Natural killer cell (primary cell): ENCODE measurements at regions not wholly inside any gene's neighbourhood (a gene's known extent, or its start where the extent isn't known, plus 50 kb on each side); places are given as distances from the start of the nearest gene placed in this dataset.

Experiments
- ATAC-seq, 3 donors: fragments of 150-1000 bp in 2 of 3; fragments of 200-7000 bp in 1 of 3; cut with Tn5 transposase; 1 replicate in 1 of 3; 2 replicates in 2 of 3; pipeline ENCODE4 v1.10.0; 2021; ENCODE audit warnings: mild to moderate bottlenecking in 2 of 3, moderate library complexity in 2 of 3
- DNase-seq, 2 donors: peaks; one replicate each; pipeline versions ENCODE4 v3.0.0 to v3.0.0-alpha.2; 2013 to 2021; ENCODE audit warnings: mixed read lengths in 1 of 2
- H3K27ac ChIP-seq: one replicate; pipeline ENCODE4 v1.5.1; 2013; ENCODE audit warnings: mild to moderate bottlenecking, low read length
- H3K27me3 ChIP-seq: one replicate; pipeline ENCODE4 v1.6.1; 2013; ENCODE audit warnings: low read length; ENCODE audit not compliant: control insufficient read depth, insufficient read depth
- H3K36me3 ChIP-seq: one replicate; pipeline ENCODE4 v1.6.1; 2013; ENCODE audit warnings: low read length; ENCODE audit not compliant: control insufficient read depth, insufficient read depth
- H3K4me1 ChIP-seq: one replicate; pipeline ENCODE4 v1.6.1; 2013; ENCODE audit warnings: low read length; ENCODE audit not compliant: control insufficient read depth, insufficient read depth
- H3K4me3 ChIP-seq: one replicate; pipeline ENCODE4 v1.5.1; 2013; ENCODE audit warnings: low read length
- H3K9me3 ChIP-seq: one replicate; pipeline ENCODE4 v1.6.1; 2013; ENCODE audit warnings: low read length; ENCODE audit not compliant: control insufficient read depth, insufficient read depth
- H3K27ac Mint-ChIP-seq, 2 donors: one replicate each; pipeline ENCODE4 v1.8.0; 2022; ENCODE audit warnings: mild to moderate bottlenecking in 2 of 2, mixed read lengths in 2 of 2, moderate library complexity in 1 of 2
- H3K27me3 Mint-ChIP-seq, 2 donors: one replicate each; pipeline ENCODE4 v1.8.0; 2022; ENCODE audit warnings: low read depth in 2 of 2, mixed read lengths in 2 of 2
- H3K36me3 Mint-ChIP-seq: one replicate; pipeline ENCODE4 v1.8.0; 2022; ENCODE audit warnings: mixed read lengths
- H3K4me1 Mint-ChIP-seq, 2 donors: one replicate each; pipeline ENCODE4 v1.8.0; 2022; ENCODE audit warnings: mixed read lengths in 2 of 2
- H3K4me3 Mint-ChIP-seq: one replicate; pipeline ENCODE4 v1.8.0; 2022; ENCODE audit warnings: mild to moderate bottlenecking, moderate library complexity, mixed read lengths
- H3K9me3 Mint-ChIP-seq, 2 donors: one replicate each; pipeline ENCODE4 v1.8.0; 2022; ENCODE audit warnings: mixed read lengths in 2 of 2
- WGBS: methylation state at CpG from one replicate; pipeline ENCODE4 v1.1.7; 2013; ENCODE audit warnings: missing lambda C conversion rate; ENCODE audit not compliant: insufficient coverage; 5-methylcytosine and 5-hydroxymethylcytosine counted together
- intact Hi-C: fragments of 100-400 bp; cut with micrococcal nuclease; formaldehyde crosslinking; loops from one replicate; pipeline ENCODE4 v1.14.2; 2022
- TF ChIP-seq, protein P1 (sequence below): fragments of 200-600 bp; IDR thresholded peaks from one replicate; pipeline ENCODE4 v1.8.0; 2022; ENCODE audit warnings: antibody characterized with exemption

DNA sequence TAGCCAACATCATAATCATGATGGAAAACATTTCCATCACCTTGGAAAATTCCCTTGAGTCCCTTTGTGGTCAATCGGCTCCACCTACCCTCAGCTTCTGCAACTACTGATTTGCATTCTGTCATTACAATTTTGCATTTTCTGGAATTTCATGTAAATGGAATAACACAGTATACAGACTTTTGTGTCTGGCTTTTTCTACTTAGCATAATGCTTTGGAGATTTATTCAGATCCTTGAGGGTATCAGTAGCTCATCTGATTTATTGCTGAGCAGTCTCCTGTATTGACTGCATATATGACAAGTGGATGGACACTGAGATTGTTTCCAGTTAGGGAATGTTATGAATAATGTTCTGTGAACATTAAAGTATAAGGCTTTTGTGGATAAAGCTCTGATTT lies 358.3 kb downstream of the USP25 start:
- intact Hi-C loops, result no loop called here
- H3K4me1 ChIP-seq, result no peaks in the 10 kb centered on the region
- H3K27me3 Mint-ChIP-seq, result no peaks in the 10 kb centered on the region
- TF ChIP-seq, protein P1, sequence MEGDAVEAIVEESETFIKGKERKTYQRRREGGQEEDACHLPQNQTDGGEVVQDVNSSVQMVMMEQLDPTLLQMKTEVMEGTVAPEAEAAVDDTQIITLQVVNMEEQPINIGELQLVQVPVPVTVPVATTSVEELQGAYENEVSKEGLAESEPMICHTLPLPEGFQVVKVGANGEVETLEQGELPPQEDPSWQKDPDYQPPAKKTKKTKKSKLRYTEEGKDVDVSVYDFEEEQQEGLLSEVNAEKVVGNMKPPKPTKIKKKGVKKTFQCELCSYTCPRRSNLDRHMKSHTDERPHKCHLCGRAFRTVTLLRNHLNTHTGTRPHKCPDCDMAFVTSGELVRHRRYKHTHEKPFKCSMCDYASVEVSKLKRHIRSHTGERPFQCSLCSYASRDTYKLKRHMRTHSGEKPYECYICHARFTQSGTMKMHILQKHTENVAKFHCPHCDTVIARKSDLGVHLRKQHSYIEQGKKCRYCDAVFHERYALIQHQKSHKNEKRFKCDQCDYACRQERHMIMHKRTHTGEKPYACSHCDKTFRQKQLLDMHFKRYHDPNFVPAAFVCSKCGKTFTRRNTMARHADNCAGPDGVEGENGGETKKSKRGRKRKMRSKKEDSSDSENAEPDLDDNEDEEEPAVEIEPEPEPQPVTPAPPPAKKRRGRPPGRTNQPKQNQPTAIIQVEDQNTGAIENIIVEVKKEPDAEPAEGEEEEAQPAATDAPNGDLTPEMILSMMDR, result no peak
- 83% methylated on average over 1 of the region's 1 CpG for WGBS
- H3K4me3 ChIP-seq, result no peak overlapping the region
- H3K36me3 Mint-ChIP-seq, result no peaks in the 10 kb centered on the region
- no peak overlapping the region for H3K4me3 Mint-ChIP-seq
- no peaks in the 10 kb centered on the region for H3K9me3 ChIP-seq
- no peaks in the 10 kb centered on the region for H3K4me1 Mint-ChIP-seq
- no peak overlapping the region for H3K27ac ChIP-seq
- no peak for ATAC-seq
- H3K27me3 ChIP-seq, result no peaks in the 10 kb centered on the region
- H3K9me3 Mint-ChIP-seq, result no peaks in the 10 kb centered on the region
- H3K27ac Mint-ChIP-seq, result no peak overlapping the region
- DNase-seq, result no peak
- no peaks in the 10 kb centered on the region for H3K36me3 ChIP-seq

DNA sequence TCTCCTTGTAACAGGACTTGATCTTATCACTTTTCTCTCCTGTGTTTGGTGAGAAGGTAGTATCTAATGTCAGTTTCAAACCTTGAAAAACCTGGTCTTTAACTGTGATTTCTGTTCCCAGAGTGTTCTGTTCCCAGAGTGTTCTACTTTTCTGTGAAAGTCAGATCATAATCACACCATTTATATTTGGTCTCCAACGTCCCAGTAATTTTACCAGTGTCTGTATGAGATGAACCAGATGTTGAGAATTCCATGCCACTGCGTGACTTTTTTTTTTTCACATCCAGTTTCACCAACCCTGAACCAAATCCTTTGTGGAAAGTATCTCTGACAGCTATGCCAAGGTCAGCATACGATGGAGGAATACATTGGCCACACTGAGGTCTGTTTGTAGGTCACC lies 365.2 kb downstream of the USP25 start:
- H3K9me3 Mint-ChIP-seq, result peaks cover 0 to 6% of the 10 kb centered on the region in 2 donors
- no peaks in the 10 kb centered on the region for H3K9me3 ChIP-seq
- TF ChIP-seq, protein P1, result no peak
- H3K4me3 ChIP-seq, result no peak overlapping the region
- WGBS, result 80% methylated on average over 2 of the region's 3 CpGs
- intact Hi-C loops, result no loop called here
- no peak overlapping the region for H3K4me3 Mint-ChIP-seq
- H3K27me3 ChIP-seq, result no peaks in the 10 kb centered on the region
- H3K36me3 ChIP-seq, result no peaks in the 10 kb centered on the region
- H3K4me1 Mint-ChIP-seq, result no peaks in the 10 kb centered on the region
- no peaks in the 10 kb centered on the region for H3K36me3 Mint-ChIP-seq
- ATAC-seq, result no peak
- H3K27ac ChIP-seq, result no peak overlapping the region
- H3K27ac Mint-ChIP-seq, result no peak overlapping the region
- H3K4me1 ChIP-seq, result no peaks in the 10 kb centered on the region
- no peak for DNase-seq
- H3K27me3 Mint-ChIP-seq, result no peaks in the 10 kb centered on the region

DNA sequence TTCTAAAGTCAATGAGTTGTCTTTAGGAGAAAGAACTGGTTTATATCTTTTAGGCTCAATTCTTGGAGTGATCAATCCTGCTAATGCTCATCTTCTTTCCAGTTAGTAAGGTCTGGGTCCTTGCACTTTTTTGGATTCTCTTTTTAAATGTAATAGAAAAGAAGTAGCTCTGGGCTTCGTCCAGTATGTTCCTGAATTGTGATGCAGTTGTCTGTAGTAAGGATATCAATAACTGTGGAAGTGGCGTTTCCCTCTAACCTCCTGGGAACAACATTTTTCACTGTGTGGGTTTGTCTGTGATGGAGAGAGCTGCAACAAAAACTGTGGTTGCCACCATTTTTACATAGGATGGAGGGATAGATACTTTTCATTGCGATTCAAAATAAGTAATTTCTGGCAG lies 367.2 kb downstream of the USP25 start:
- no peaks in the 10 kb centered on the region for H3K4me1 Mint-ChIP-seq
- Histone ChIP-seq H3K27ac (no peak overlapping the region), H3K36me3 (no peaks in the 10 kb centered on the region), H3K27me3 (no peaks in the 10 kb centered on the region), H3K9me3 (no peaks in the 10 kb centered on the region), H3K4me3 (no peak overlapping the region), H3K4me1 (no peaks in the 10 kb centered on the region)
- no peak for ATAC-seq
- no peak for DNase-seq
- intact Hi-C loops, result no loop called here
- no peaks in the 10 kb centered on the region for H3K27me3 Mint-ChIP-seq
- no peaks in the 10 kb centered on the region for H3K36me3 Mint-ChIP-seq
- 46% methylated on average over 2 of the region's 3 CpGs for WGBS
- TF ChIP-seq, protein P1, result no peak
- no peak overlapping the region for H3K27ac Mint-ChIP-seq
- H3K4me3 Mint-ChIP-seq, result no peak overlapping the region
- peaks cover 2 to 7% of the 10 kb centered on the region in 2 donors for H3K9me3 Mint-ChIP-seq

DNA sequence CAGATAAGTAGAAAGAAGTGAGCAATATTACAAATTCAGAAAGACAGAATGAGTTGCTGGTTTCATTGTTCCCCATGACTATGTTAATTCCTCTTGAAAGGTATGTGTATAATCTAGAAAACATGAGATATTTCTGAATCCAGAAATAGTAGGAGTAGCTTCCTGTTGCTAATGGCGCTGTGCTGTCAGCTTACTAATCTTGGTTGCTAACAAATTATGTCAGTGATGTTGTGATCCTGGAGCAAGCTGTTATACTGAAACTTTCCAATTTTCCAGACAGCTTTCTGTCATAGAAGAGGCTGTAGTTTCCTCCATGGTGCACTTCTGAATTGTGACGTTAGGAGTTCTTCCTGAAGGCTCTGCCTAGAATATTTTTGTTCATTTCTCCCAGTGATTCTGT lies 372.3 kb downstream of the USP25 start:
- Histone ChIP-seq H3K27me3 (no peaks in the 10 kb centered on the region), H3K36me3 (no peaks in the 10 kb centered on the region), H3K27ac (no peak overlapping the region), H3K4me1 (no peaks in the 10 kb centered on the region), H3K9me3 (peaks cover 2% of the 10 kb centered on the region), H3K4me3 (no peak overlapping the region)
- ATAC-seq, result no peak
- no peaks in the 10 kb centered on the region for H3K27me3 Mint-ChIP-seq
- no peaks in the 10 kb centered on the region for H3K4me1 Mint-ChIP-seq
- DNase-seq, result no peak
- H3K9me3 Mint-ChIP-seq, result peaks cover 2 to 7% of the 10 kb centered on the region in 2 donors
- no peak overlapping the region for H3K4me3 Mint-ChIP-seq
- TF ChIP-seq, protein P1, result no peak
- H3K36me3 Mint-ChIP-seq, result no peaks in the 10 kb centered on the region
- WGBS, result 77% methylated on average over 2 of the region's 2 CpGs
- intact Hi-C loops, result no loop called here
- H3K27ac Mint-ChIP-seq, result no peak overlapping the region
